ENCODE measurements at regions not wholly inside any gene's neighbourhood (a gene's known extent, or its start where the extent isn't known, plus 50 kb on each side); places are given as distances from the start of the nearest gene placed in this dataset.
"Not testable (repeated sequence)": the region's sequence is repeated elsewhere in the genome, so short reads cannot be mapped to it uniquely, and the experiment has no call there.

DNA sequence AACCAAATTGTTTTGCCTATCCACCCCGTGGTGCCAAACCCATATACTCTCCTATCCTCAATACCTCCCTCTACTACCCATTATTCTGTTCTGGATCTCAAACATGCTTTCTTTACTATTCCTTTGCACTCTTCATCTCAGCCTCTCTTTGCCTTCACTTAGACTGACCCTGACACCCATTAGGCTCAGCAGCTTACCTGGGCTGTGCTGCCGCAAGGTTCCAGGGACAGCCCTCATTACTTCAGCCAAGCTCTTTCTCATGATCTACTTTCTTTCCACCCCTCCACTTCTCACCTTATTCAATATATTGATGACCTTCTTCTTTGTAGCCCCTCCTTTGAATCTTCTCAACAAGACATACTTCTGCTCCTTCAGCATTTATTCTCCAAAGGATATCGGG lies 517.9 kb downstream of the IRS2 start:
- not testable (repeated sequence) for DNase-seq

GRCh38 chr13:109267400-109267799 lies 519.0 kb downstream of the IRS2 start:
- DNase-seq: not testable (repeated sequence)

GRCh38 chr13:109265438-109265742 lies 521.0 kb downstream of the IRS2 start:
- DNase-seq: not testable (repeated sequence)

DNA sequence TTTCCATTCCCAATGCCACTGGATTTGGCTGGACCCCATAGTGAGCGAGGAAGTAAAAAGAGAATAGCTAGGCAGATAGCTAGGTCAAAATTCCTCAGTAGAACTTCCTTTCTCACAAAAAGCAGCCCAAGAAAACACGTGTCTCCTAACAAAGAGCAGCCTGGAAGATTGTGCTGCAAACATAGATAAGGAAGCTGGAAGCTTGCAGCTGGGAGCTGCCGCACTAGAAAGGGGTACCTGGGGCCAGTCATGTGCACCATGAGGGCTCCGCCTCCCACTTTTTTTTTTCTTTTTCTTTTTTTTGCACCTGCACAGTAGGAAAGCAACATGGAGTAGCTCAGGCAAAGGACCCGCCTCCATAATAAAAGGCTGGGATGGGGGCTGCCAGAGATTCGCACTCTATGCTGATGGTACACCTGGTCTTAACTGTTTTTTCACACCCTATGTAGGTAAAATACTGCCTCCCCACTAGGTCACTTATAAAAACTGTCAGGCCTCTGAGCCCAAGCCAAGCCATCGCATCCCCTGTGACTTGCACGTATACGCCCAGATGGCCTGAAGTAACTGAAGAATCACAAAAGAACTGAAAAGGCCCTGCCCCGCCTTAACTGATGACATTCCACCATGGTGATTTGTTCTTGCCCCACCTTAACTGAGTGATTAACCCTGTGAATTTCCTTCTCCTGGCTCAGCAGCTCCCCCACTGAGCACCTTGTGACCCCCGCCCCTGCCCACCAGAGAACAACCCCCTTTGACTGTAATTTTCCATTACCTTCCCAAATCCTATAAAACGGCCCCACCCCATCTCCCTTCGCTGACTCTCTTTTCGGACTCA lies 521.6 kb downstream of the IRS2 start:
- DNase-seq: not testable (repeated sequence)

GRCh38 chr13:109257761-109258157 lies 528.6 kb downstream of the IRS2 start:
- not testable (repeated sequence) for DNase-seq

All from CD4-positive, alpha-beta T cell treated with Interleukin-10 for 1 hour (primary cell).